MM.1S (cell line): ENCODE measurements at regions not wholly inside any gene's neighbourhood (a gene's known extent, or its start where the extent isn't known, plus 50 kb on each side); places are given as distances from the start of the nearest gene placed in this dataset.

Source experiments
- DNase-seq: peaks from one replicate; pipeline ENCODE4 v3.0.0-alpha.2; 2015
- H2AFZ ChIP-seq: fragments of 300-600 bp; sonication (generic); 2 replicates; pipeline ENCODE4 v1.6.0; 2016; ENCODE audit warnings: antibody characterized with exemption, low read length
- H3F3A ChIP-seq: fragments of 300-600 bp; sonication (generic); 2 replicates; pipeline ENCODE4 v1.6.1; 2016; ENCODE audit warnings: mild to moderate bottlenecking, antibody characterized with exemption, low read length, moderate library complexity, mixed read lengths; ENCODE audit not compliant: insufficient read depth
- H3K27ac ChIP-seq: fragments of 300-600 bp; sonication (generic); 2 replicates; pipeline ENCODE4 v1.5.1; 2016; ENCODE audit warnings: mild to moderate bottlenecking, low read length
- H3K27me3 ChIP-seq: fragments of 300-600 bp; sonication (generic); replicated peaks from 2 replicates; pipeline ENCODE4 v1.6.0; 2016; ENCODE audit warnings: low read length; ENCODE audit not compliant: insufficient read depth
- H3K36me3 ChIP-seq: fragments of 300-600 bp; sonication (generic); replicated peaks from 2 replicates; pipeline ENCODE4 v1.6.1; 2016; ENCODE audit warnings: mild to moderate bottlenecking, low read length, mixed read lengths; ENCODE audit not compliant: insufficient read depth
- H3K4me1 ChIP-seq: fragments of 300-600 bp; sonication (generic); 2 replicates; pipeline ENCODE4 v1.6.1; 2016; ENCODE audit warnings: low read length, mixed read lengths
- H3K4me2 ChIP-seq: fragments of 300-600 bp; sonication (generic); 2 replicates; pipeline ENCODE4 v1.6.0; 2016; ENCODE audit warnings: low read depth, low read length
- H3K4me3 ChIP-seq: fragments of 300-600 bp; sonication (generic); 2 replicates; pipeline ENCODE4 v1.5.1; 2016; ENCODE audit warnings: low read length, mixed read lengths
- H3K79me2 ChIP-seq: fragments of 300-600 bp; sonication (generic); 2 replicates; pipeline ENCODE4 v1.6.1; 2016; ENCODE audit warnings: mixed run types, low read length, mixed read lengths
- H3K9ac ChIP-seq: fragments of 300-600 bp; sonication (generic); 2 replicates; pipeline ENCODE4 v1.6.1; 2016; ENCODE audit warnings: low read length, mixed read lengths
- H3K9me2 ChIP-seq: fragments of 300-600 bp; sonication (generic); replicated peaks from 2 replicates; pipeline ENCODE4 v1.6.1; 2016; ENCODE audit warnings: mild to moderate bottlenecking, low read length, mixed read lengths; ENCODE audit not compliant: insufficient read depth
- H3K9me3 ChIP-seq: fragments of 300-600 bp; sonication (generic); replicated peaks from 2 replicates; pipeline ENCODE4 v1.6.1; 2016; ENCODE audit warnings: mild to moderate bottlenecking, low read length, mixed read lengths; ENCODE audit not compliant: insufficient read depth
- H4K20me1 ChIP-seq: fragments of 300-600 bp; sonication (generic); 2 replicates; pipeline ENCODE4 v1.6.1; 2016; ENCODE audit warnings: mild to moderate bottlenecking, low read length, moderate library complexity, mixed read lengths; ENCODE audit not compliant: insufficient read depth
- EZH2 ChIP-seq: fragments of 300-600 bp; sonication (generic); optimal IDR thresholded peaks from 2 replicates; pipeline ENCODE3; 2017; ENCODE audit warnings: low read depth, mild to moderate bottlenecking, antibody characterized with exemption, low read length, mixed read lengths
- EZH2phosphoT487 ChIP-seq: fragments of 300-600 bp; sonication (generic); IDR thresholded peaks from 2 replicates; pipeline ENCODE4 v1.6.1; 2018; ENCODE audit warnings: antibody characterized with exemption, low read length
- TF ChIP-seq, protein P1 (sequence below): fragments of 300-600 bp; sonication (generic); IDR thresholded peaks from 2 replicates; pipeline ENCODE4 v1.5.1; 2016; ENCODE audit warnings: antibody characterized with exemption, low read length, mixed read lengths

DNA sequence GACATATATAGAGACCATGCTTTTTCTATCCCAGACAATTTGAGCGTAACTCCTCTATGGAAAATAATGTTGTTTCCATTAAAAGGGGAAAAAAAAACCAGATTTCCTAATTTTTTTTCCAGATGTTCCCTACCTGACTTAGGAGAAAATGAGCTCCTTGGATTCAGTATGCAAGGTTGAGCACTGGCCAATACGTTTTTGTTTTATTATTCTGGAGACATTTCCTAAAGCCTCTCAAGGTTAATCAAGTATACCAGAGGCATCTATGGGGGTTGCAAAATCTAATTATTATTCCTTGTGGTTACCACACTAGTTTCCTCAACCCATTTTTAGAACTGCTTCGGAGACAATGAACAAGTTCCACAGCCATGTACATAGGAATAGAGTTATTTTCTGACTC is 291.3 kb downstream of the SLC16A7 start:
- no peak for DNase-seq
- no peak overlapping the region for H2AFZ ChIP-seq
- no peaks in the 10 kb centered on the region for H3K9me3 ChIP-seq
- no peaks in the 10 kb centered on the region for H3K79me2 ChIP-seq
- no peaks in the 10 kb centered on the region for H4K20me1 ChIP-seq
- H3K4me1 ChIP-seq, result no peaks in the 10 kb centered on the region
- H3K4me3 ChIP-seq, result no peak overlapping the region
- H3K9me2 ChIP-seq, result no peaks in the 10 kb centered on the region
- H3K27ac ChIP-seq, result no peak overlapping the region
- no peaks in the 10 kb centered on the region for H3F3A ChIP-seq
- no peaks in the 10 kb centered on the region for H3K27me3 ChIP-seq
- no peak overlapping the region for H3K9ac ChIP-seq
- no peaks in the 10 kb centered on the region for H3K36me3 ChIP-seq
- no peak overlapping the region for H3K4me2 ChIP-seq
- TF ChIP-seq EZH2phosphoT487 (no peak), EZH2 (no peak)
- TF ChIP-seq, protein P1, sequence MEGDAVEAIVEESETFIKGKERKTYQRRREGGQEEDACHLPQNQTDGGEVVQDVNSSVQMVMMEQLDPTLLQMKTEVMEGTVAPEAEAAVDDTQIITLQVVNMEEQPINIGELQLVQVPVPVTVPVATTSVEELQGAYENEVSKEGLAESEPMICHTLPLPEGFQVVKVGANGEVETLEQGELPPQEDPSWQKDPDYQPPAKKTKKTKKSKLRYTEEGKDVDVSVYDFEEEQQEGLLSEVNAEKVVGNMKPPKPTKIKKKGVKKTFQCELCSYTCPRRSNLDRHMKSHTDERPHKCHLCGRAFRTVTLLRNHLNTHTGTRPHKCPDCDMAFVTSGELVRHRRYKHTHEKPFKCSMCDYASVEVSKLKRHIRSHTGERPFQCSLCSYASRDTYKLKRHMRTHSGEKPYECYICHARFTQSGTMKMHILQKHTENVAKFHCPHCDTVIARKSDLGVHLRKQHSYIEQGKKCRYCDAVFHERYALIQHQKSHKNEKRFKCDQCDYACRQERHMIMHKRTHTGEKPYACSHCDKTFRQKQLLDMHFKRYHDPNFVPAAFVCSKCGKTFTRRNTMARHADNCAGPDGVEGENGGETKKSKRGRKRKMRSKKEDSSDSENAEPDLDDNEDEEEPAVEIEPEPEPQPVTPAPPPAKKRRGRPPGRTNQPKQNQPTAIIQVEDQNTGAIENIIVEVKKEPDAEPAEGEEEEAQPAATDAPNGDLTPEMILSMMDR, result no peak

GRCh38 chr12:59890896-59891579 is 295.2 kb downstream of the SLC16A7 start:
- H2AFZ ChIP-seq, result no peak overlapping the region
- no peaks in the 10 kb centered on the region for H3K9me3 ChIP-seq
- no peaks in the 10 kb centered on the region for H3K36me3 ChIP-seq
- H3K9ac ChIP-seq, result no peak overlapping the region
- no peaks in the 10 kb centered on the region for H3K27me3 ChIP-seq
- no peak for DNase-seq
- no peak overlapping the region for H3K4me3 ChIP-seq
- no peaks in the 10 kb centered on the region for H4K20me1 ChIP-seq
- TF ChIP-seq EZH2 (no peak), EZH2phosphoT487 (no peak)
- TF ChIP-seq, protein P1, result no peak
- H3K9me2 ChIP-seq, result no peaks in the 10 kb centered on the region
- H3K4me2 ChIP-seq, result no peak overlapping the region
- H3K4me1 ChIP-seq, result no peaks in the 10 kb centered on the region
- no peaks in the 10 kb centered on the region for H3F3A ChIP-seq
- H3K79me2 ChIP-seq, result no peaks in the 10 kb centered on the region
- no peak overlapping the region for H3K27ac ChIP-seq

- no peak for TF ChIP-seq EZH2
- no peak for TF ChIP-seq EZH2phosphoT487
- TF ChIP-seq, protein P1, result no peak
- no peak overlapping the region for H2AFZ ChIP-seq
- no peaks in the 10 kb centered on the region for H3F3A ChIP-seq
- no peaks in the 10 kb centered on the region for H3K27me3 ChIP-seq
- H3K9me2 ChIP-seq, result no peaks in the 10 kb centered on the region
- H3K9me3 ChIP-seq, result no peaks in the 10 kb centered on the region
- no peaks in the 10 kb centered on the region for H3K36me3 ChIP-seq
- H3K27ac ChIP-seq, result no peak overlapping the region
- no peaks in the 10 kb centered on the region for H3K79me2 ChIP-seq
- no peak for DNase-seq
- 0 out of 2 replicates have a peak, but pooled peaks cover 6% of the 10 kb centered on the region for H3K4me1 ChIP-seq
- H4K20me1 ChIP-seq, result no peaks in the 10 kb centered on the region
- no peak overlapping the region for H3K9ac ChIP-seq
- no peak overlapping the region for H3K4me3 ChIP-seq
- H3K4me2 ChIP-seq, result no peak overlapping the region
Observed at GRCh38 chr12:59895166-59895775, 299.4 kb downstream of the SLC16A7 start.
